KG1 (cell line): ENCODE measurements at regions not wholly inside any gene's neighbourhood (a gene's known extent, or its start where the extent isn't known, plus 50 kb on each side); places are given as distances from the start of the nearest gene placed in this dataset.
"Not testable (repeated sequence)": the region's sequence is repeated elsewhere in the genome, so short reads cannot be mapped to it uniquely, and the experiment has no call there.

Experiments
- DNase-seq: peaks from one replicate; lab custom pipeline; 2025; lab: John Stamatoyannopoulos, UW

GRCh38 chr6:56904068-56904467, 50.8 kb upstream of the BEND6 start:
- no peak for DNase-seq

GRCh38 chr6:56902641-56903464, 52.1 kb upstream of the BEND6 start:
- DNase-seq, result peak; percentile 12

GRCh38 chr6:56900784-56901183, 54.1 kb upstream of the BEND6 start:
- DNase-seq, result no peak

GRCh38 chr6:56899753-56900152, 55.2 kb upstream of the BEND6 start:
- no peak for DNase-seq

GRCh38 chr6:56899311-56899710, 55.6 kb upstream of the BEND6 start:
- no peak for DNase-seq

- no peak for DNase-seq
These were observed 56.9 kb upstream of the BEND6 start for GRCh38 chr6:56897789-56898529.

GRCh38 chr6:56891754-56892153, 63.2 kb upstream of the BEND6 start:
- no peak for DNase-seq

- DNase-seq, result no peak
These were observed 64.1 kb upstream of the BEND6 start for GRCh38 chr6:56890683-56891429.

- DNase-seq, result no peak
These were observed 64.8 kb upstream of the BEND6 start for GRCh38 chr6:56890066-56890465.

GRCh38 chr6:56889492-56889891, 65.4 kb upstream of the BEND6 start:
- DNase-seq, result no peak

- no peak for DNase-seq
These were observed 66.2 kb upstream of the BEND6 start for GRCh38 chr6:56888687-56889086.

- DNase-seq, result no peak
These were observed 67.8 kb upstream of the BEND6 start for GRCh38 chr6:56887086-56887485.

GRCh38 chr6:56877922-56878321, 77.0 kb upstream of the BEND6 start:
- no peak for DNase-seq

GRCh38 chr6:56875961-56876360, 78.9 kb upstream of the BEND6 start:
- DNase-seq, result no peak

- DNase-seq, result no peak
These were observed 79.4 kb upstream of the BEND6 start for GRCh38 chr6:56875523-56875922.

GRCh38 chr6:56874328-56874727, 80.6 kb upstream of the BEND6 start:
- no peak for DNase-seq

- not testable (repeated sequence) for DNase-seq
These were observed 84.9 kb upstream of the BEND6 start for GRCh38 chr6:56870053-56870452.

GRCh38 chr6:56869346-56869745, 85.6 kb upstream of the BEND6 start:
- no peak for DNase-seq

- DNase-seq, result no peak
These were observed 86.2 kb upstream of the BEND6 start for GRCh38 chr6:56868687-56869086.

- DNase-seq, result no peak
These were observed 87.9 kb upstream of the BEND6 start for GRCh38 chr6:56866917-56867522.

GRCh38 chr6:56865081-56865875, 89.6 kb upstream of the BEND6 start:
- DNase-seq, result no peak
